ENCODE measurements at regions not wholly inside any gene's neighbourhood (a gene's known extent, or its start where the extent isn't known, plus 50 kb on each side); places are given as distances from the start of the nearest gene placed in this dataset.
A peak's percentile ranks its signal among the peaks of the same experiment; 100 is the strongest.

GRCh38 chr10:111748184-111748583, 435.4 kb downstream of the GPAM start:
- DNase-seq (no peak), ATAC-seq (no peak)
- no peaks in the 10 kb centered on the region for H3K9me3 ChIP-seq
- TF ChIP-seq, protein P1, sequence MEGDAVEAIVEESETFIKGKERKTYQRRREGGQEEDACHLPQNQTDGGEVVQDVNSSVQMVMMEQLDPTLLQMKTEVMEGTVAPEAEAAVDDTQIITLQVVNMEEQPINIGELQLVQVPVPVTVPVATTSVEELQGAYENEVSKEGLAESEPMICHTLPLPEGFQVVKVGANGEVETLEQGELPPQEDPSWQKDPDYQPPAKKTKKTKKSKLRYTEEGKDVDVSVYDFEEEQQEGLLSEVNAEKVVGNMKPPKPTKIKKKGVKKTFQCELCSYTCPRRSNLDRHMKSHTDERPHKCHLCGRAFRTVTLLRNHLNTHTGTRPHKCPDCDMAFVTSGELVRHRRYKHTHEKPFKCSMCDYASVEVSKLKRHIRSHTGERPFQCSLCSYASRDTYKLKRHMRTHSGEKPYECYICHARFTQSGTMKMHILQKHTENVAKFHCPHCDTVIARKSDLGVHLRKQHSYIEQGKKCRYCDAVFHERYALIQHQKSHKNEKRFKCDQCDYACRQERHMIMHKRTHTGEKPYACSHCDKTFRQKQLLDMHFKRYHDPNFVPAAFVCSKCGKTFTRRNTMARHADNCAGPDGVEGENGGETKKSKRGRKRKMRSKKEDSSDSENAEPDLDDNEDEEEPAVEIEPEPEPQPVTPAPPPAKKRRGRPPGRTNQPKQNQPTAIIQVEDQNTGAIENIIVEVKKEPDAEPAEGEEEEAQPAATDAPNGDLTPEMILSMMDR (IDR thresholded peaks at IDR 0.05) = no peak
- H3K36me3 ChIP-seq (ENCODE audit: low read depth) = no peaks in the 10 kb centered on the region
- no peaks in the 10 kb centered on the region for H3K4me1 ChIP-seq (ENCODE audit: low read depth)
- H3K4me3 ChIP-seq = no peak overlapping the region
- intact Hi-C loops (cut with DNase I, micrococcal nuclease) = no loop called here

- Histone ChIP-seq H3K36me3 (ENCODE audit: low read depth) (no peaks in the 10 kb centered on the region), H3K4me3 (no peak overlapping the region), H3K9me3 (no peaks in the 10 kb centered on the region), H3K4me1 (ENCODE audit: low read depth) (no peaks in the 10 kb centered on the region)
- TF ChIP-seq, protein P1 (IDR thresholded peaks at IDR 0.05) = no peak
- intact Hi-C loops (cut with DNase I, micrococcal nuclease) = loop anchor here in 1 of 2 donors (10.0 kb wide), 1 partner anchor 384 kb away; no protein-coding TSS in a partner anchor
- no peak for DNase-seq
- ATAC-seq = no peak
Observed at GRCh38 chr10:111750165-111750849, 433.3 kb downstream of the GPAM start.

DNA sequence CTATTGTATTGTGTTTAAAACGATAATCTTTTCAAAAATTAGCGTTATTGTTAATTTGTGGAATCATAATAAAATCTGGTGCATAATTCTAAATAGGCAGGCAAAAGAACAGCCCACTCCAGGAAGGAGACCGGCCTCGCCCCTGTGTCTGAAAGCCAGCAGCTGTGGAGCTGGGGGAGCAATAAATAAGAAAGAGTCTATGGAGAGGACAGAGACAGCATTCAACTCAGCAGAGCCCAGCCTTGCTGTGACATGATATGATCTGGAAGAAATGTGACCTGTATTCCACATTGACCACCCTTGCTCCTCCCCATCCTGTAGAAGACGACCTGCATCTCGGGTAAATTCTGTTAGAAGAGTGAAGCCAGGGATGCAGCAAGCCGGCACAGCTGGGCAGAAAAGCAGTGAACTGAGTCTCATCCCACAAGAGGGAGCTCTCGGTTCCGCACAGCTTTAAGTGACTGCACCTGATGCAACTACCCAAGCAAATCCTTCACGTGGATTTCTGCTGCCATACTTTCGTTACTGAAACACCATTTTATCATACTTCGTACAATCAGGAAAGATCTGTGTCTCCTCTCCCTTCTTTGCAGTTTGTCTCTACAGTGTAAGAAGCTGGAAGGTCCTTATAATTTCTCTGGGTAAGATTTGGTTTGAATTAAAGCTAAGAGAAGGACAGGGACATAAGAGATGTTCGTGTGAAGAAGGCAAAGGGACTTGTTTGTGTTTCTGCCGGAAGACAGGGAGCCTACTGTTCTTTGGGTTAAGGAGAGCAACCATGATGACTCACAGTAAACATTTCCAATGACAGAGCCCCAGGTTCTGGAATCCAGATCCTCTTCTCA, 427.1 kb downstream of the GPAM start:
- Histone ChIP-seq H3K4me3 (no peak overlapping the region), H3K9me3 (no peaks in the 10 kb centered on the region), H3K4me1 (ENCODE audit: low read depth) (no peaks in the 10 kb centered on the region), H3K36me3 (ENCODE audit: low read depth) (no peaks in the 10 kb centered on the region)
- TF ChIP-seq, protein P1 (IDR thresholded peaks at IDR 0.05) = no peak
- intact Hi-C loops (cut with DNase I, micrococcal nuclease) = loop anchor here in 1 of 2 donors (10.0 kb wide), 1 partner anchor 378 kb away; no protein-coding TSS in a partner anchor
- peak in 1 of 3 donors; percentile 32 for DNase-seq
- peak; percentile 49 for ATAC-seq

GRCh38 chr10:111758593-111758992, 425.0 kb downstream of the GPAM start:
- H3K4me3 ChIP-seq = no peak overlapping the region
- ATAC-seq = no peak
- intact Hi-C loops (cut with DNase I, micrococcal nuclease) = loop anchor here in 1 of 2 donors (10.0 kb wide), 1 partner anchor 376 kb away; no protein-coding TSS in a partner anchor

DNA sequence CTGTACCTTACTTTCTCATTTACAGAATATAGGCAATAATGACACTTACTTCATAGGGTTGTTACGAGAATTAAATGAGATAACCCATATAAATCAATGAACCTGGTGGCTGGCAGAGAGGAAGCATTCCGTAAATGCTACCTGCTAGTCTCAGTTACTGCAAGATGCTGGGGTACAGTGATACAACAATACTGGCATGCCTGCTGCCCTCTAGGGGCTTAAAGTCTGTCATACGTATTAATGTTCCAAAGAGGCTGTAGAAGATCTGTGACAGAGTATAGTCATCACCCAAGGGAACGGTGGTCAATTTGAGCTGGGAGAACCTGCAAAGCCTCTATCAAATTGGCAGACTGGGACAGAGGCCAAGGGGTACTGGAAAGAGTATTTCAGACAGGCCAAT, 421.5 kb downstream of the GPAM start:
- no peaks in the 10 kb centered on the region for H3K9me3 ChIP-seq
- H3K4me3 ChIP-seq = no peak overlapping the region
- intact Hi-C loops (cut with DNase I, micrococcal nuclease) = no loop called here
- no peaks in the 10 kb centered on the region for H3K36me3 ChIP-seq (ENCODE audit: low read depth)
- TF ChIP-seq, protein P1 (IDR thresholded peaks at IDR 0.05) = no peak
- DNase-seq = no peak
- no peaks in the 10 kb centered on the region for H3K4me1 ChIP-seq (ENCODE audit: low read depth)
- no peak for ATAC-seq

More at GRCh38 chr10:111758593-111758992, 425.0 kb downstream of the GPAM start:
- no peaks in the 10 kb centered on the region for H3K36me3 ChIP-seq (ENCODE audit: low read depth)
- no peak for DNase-seq
- H3K9me3 ChIP-seq = no peaks in the 10 kb centered on the region
- H3K4me1 ChIP-seq (ENCODE audit: low read depth) = no peaks in the 10 kb centered on the region
- TF ChIP-seq, protein P1 (IDR thresholded peaks at IDR 0.05) = no peak

Measured in mucosa of descending colon (tissue), 3 donors.